Subcutaneous abdominal adipose tissue (tissue), 5 donors: ENCODE measurements at regions not wholly inside any gene's neighbourhood (a gene's known extent, or its start where the extent isn't known, plus 50 kb on each side); places are given as distances from the start of the nearest gene placed in this dataset.

Experiments
- H3K27ac ChIP-seq: one replicate; pipeline ENCODE4 v1.7.0; 2013; ENCODE audit warnings: low read depth, mild to moderate bottlenecking, inconsistent platforms, low read length, moderate library complexity
- H3K27me3 ChIP-seq, 5 donors: one replicate each; pipeline ENCODE4 v1.7.0; 2013; ENCODE audit warnings: low read length in 5 of 5, inconsistent platforms in 1 of 5; ENCODE audit not compliant: control insufficient read depth in 5 of 5, insufficient read depth in 4 of 5
- H3K36me3 ChIP-seq, 5 donors: one replicate each; pipeline ENCODE4 v1.7.0; 2013; ENCODE audit warnings: low read length in 5 of 5; ENCODE audit not compliant: control insufficient read depth in 5 of 5, insufficient read depth in 5 of 5
- H3K4me1 ChIP-seq, 5 donors: one replicate each; pipeline ENCODE4 v1.7.0; 2013; ENCODE audit warnings: low read length in 5 of 5, mild to moderate bottlenecking in 3 of 5, moderate library complexity in 1 of 5; ENCODE audit not compliant: control insufficient read depth in 5 of 5, insufficient read depth in 5 of 5
- H3K4me3 ChIP-seq, 5 donors: one replicate each; pipeline ENCODE4 v1.7.0; 2013; ENCODE audit warnings: low read length in 5 of 5, low read depth in 1 of 5
- H3K9ac ChIP-seq, 5 donors: one replicate each; pipeline ENCODE4 v1.7.0; 2013; ENCODE audit warnings: low read length in 5 of 5, mild to moderate bottlenecking in 4 of 5, moderate library complexity in 3 of 5
- H3K9me3 ChIP-seq, 5 donors: one replicate each; pipeline ENCODE4 v1.7.0; 2013; ENCODE audit warnings: low read length in 5 of 5; ENCODE audit not compliant: control insufficient read depth in 5 of 5
- donor health status: healthy.
- donor health status: healthy.
- donor health status: healthy.
- donor health status: healthy.
- donor health status: healthy.

DNA sequence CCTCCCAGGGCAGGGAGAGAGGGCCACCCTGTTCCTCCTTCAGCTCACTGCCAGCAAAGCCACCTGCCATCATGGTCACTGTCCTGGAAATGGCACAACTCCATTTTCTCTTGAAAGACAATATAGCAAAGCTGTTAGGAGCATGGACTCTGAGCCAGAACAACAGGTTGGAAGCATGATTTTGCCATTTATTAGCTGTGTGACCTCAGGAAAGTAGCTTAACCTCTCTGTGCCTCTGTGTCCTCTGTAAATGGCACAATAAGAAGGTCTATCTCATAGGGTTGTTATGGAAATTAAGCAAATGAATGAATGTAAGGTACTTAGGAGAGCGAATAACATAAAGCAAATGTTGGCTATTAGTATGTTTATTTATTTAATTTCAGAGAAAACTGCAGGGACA is 730.4 kb upstream of the ID2 start:
- Histone ChIP-seq H3K4me3 (no peak overlapping the region), H3K4me1 (no peaks in the 10 kb centered on the region), H3K9me3 (no peaks in the 10 kb centered on the region), H3K27ac (no peak overlapping the region), H3K9ac (no peak overlapping the region), H3K27me3 (no peaks in the 10 kb centered on the region), H3K36me3 (no peaks in the 10 kb centered on the region)

DNA sequence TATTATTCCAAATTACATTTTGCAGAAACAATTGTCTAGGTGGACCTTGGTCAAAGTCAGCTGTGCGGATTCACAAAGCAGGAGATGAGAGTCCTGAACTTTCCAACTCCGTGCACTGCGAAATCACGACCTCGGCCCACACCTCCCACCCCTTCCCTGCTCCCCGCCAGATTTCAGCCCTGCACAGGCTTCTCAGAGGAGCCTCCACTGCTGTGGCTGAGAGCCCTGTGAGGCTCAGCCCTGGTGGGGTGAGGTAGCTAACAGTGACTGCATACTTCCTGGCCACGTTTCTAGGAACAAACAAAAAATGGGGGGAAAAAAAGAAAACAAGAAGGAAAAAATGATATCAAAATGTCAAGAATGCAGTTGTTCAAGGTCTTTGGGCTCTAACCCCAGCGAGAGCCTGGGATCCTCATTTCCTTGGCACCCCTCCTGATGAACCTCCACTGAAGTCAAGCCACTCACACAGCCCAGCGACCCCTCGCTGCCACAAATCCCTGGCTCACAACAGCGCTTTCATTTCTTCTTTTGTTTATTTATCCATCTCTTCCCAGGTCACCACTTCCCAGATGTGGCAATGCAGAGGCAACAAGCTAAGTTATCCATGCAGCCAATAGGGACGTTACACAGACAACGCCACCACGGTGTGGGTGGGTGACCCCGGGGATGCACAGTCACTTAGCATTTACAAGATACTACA is 729.7 kb upstream of the ID2 start:
- no peaks in the 10 kb centered on the region for H3K27me3 ChIP-seq
- H3K9ac ChIP-seq, result no peak overlapping the region
- H3K36me3 ChIP-seq, result no peaks in the 10 kb centered on the region
- H3K4me1 ChIP-seq, result no peaks in the 10 kb centered on the region
- H3K9me3 ChIP-seq, result no peaks in the 10 kb centered on the region
- H3K4me3 ChIP-seq, result no peak overlapping the region
- H3K27ac ChIP-seq, result no peak overlapping the region

GRCh38 chr2:7953195-7953594 is 728.7 kb upstream of the ID2 start:
- no peaks in the 10 kb centered on the region for H3K36me3 ChIP-seq
- H3K9me3 ChIP-seq, result no peaks in the 10 kb centered on the region
- no peak overlapping the region for H3K27ac ChIP-seq
- no peaks in the 10 kb centered on the region for H3K27me3 ChIP-seq
- no peak overlapping the region for H3K4me3 ChIP-seq
- no peaks in the 10 kb centered on the region for H3K4me1 ChIP-seq
- H3K9ac ChIP-seq, result no peak overlapping the region

- Histone ChIP-seq H3K27me3 (no peaks in the 10 kb centered on the region), H3K4me1 (no peaks in the 10 kb centered on the region), H3K36me3 (no peaks in the 10 kb centered on the region), H3K4me3 (no peak overlapping the region), H3K9ac (no peak overlapping the region), H3K9me3 (no peaks in the 10 kb centered on the region), H3K27ac (no peak overlapping the region)
Measured at GRCh38 chr2:7954234-7954633, 727.6 kb upstream of the ID2 start.

DNA sequence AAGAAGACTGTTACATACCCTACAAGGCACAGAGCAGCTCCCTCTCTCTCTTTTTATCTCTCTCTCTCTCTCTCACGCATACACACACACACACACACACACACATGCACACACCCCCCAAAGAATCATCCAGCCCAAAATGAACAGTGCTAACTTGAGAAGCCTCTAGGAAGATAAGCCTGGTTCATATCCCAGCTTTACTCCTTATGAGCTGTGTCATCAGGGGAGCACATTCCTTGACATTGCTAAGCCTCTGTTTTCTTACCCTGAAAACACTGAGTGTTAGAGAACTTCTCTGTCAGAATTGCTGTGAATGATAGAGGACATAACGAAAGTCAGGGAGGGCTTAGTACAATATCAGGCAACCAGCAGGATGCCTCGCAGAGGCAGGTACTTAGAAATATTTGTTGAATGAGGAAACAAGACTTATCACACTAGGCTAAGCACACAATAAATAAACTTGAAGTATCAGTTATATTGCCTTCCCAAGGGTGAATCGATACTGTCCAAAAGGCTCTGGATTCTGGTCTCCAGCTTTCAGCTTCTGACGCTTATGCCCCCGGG is 725.6 kb upstream of the ID2 start:
- Histone ChIP-seq H3K9ac (no peak overlapping the region), H3K4me3 (no peak overlapping the region), H3K4me1 (no peaks in the 10 kb centered on the region), H3K9me3 (no peaks in the 10 kb centered on the region), H3K27ac (no peak overlapping the region), H3K36me3 (no peaks in the 10 kb centered on the region), H3K27me3 (no peaks in the 10 kb centered on the region)

GRCh38 chr2:7961550-7961949 is 720.3 kb upstream of the ID2 start:
- H3K4me3 ChIP-seq, result no peak overlapping the region
- H3K9me3 ChIP-seq, result no peaks in the 10 kb centered on the region
- H3K4me1 ChIP-seq, result no peaks in the 10 kb centered on the region
- H3K9ac ChIP-seq, result no peak overlapping the region
- no peaks in the 10 kb centered on the region for H3K27me3 ChIP-seq
- no peak overlapping the region for H3K27ac ChIP-seq
- H3K36me3 ChIP-seq, result no peaks in the 10 kb centered on the region

GRCh38 chr2:7962161-7962560 is 719.7 kb upstream of the ID2 start:
- H3K36me3 ChIP-seq, result no peaks in the 10 kb centered on the region
- no peaks in the 10 kb centered on the region for H3K27me3 ChIP-seq
- H3K9me3 ChIP-seq, result no peaks in the 10 kb centered on the region
- no peak overlapping the region for H3K27ac ChIP-seq
- H3K9ac ChIP-seq, result no peak overlapping the region
- H3K4me1 ChIP-seq, result no peaks in the 10 kb centered on the region
- no peak overlapping the region for H3K4me3 ChIP-seq

DNA sequence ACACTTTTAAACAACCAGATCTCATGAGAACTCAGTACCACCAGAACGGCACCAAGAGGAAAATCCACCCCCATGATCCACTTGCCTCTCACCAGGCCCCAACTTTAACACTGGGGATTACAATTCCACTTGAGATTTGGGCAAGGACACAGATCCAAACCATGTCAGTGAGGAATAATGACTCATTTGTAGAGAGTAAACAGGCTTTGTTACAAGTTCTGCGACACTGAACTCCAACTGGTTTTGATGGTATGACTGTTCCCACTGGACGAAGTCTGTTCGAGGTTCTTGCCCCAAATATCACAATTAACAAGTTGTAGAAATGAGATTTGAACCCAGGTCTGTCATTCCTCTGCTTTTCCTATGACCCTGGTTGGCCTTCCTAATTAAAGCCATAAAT is 718.1 kb upstream of the ID2 start:
- H3K4me3 ChIP-seq, result no peak overlapping the region
- no peaks in the 10 kb centered on the region for H3K36me3 ChIP-seq
- H3K9ac ChIP-seq, result no peak overlapping the region
- H3K4me1 ChIP-seq, result peaks cover 0 to 2% (median 0%) of the 10 kb centered on the region in 5 donors
- no peaks in the 10 kb centered on the region for H3K27me3 ChIP-seq
- no peaks in the 10 kb centered on the region for H3K9me3 ChIP-seq
- H3K27ac ChIP-seq, result no peak overlapping the region

GRCh38 chr2:7966032-7966431 is 715.8 kb upstream of the ID2 start:
- Histone ChIP-seq H3K4me3 (no peak overlapping the region), H3K27me3 (no peaks in the 10 kb centered on the region), H3K9ac (no peak overlapping the region), H3K36me3 (no peaks in the 10 kb centered on the region), H3K27ac (no peak overlapping the region), H3K4me1 (peaks cover 0 to 4% (median 0%) of the 10 kb centered on the region in 5 donors), H3K9me3 (peaks cover 0 to 5% (median 0%) of the 10 kb centered on the region in 5 donors)

DNA sequence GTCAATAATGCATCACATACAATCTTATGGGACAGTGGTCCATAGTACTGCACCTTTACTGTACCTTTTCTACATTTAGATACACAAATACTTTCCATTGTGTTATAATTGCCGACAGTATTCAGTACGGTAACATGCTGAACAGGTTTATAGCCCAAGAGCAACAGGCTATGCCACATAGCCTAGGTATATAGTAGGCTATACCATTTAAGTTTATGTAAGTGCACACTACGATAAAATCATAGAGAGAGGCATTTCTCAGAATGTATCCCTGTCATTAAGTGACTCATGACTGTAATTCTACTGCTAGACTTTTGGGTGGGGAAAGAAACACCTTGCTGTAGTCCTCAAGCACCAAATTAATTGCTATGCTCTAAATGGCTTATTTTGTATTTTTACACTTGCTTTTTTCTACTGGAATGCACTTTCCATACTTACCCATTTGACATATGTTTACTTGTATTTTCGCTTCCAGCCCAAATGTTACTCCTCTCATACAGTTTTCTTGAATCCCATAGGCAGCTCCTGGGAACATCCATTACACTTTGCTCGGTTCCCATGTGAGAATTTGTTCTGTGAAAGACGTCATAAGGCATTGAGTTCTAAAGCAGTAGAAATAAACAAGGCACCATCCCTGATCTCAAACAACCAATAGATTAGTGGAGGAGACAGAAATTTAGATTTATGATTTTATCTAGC is 714.0 kb upstream of the ID2 start:
- Histone ChIP-seq H3K9ac (no peak overlapping the region), H3K4me1 (peaks cover 0 to 4% (median 0%) of the 10 kb centered on the region in 5 donors), H3K36me3 (no peaks in the 10 kb centered on the region)

More for the DNA sequence above, 714.0 kb upstream of the ID2 start:
- Histone ChIP-seq H3K9me3 (peaks cover 0 to 5% (median 0%) of the 10 kb centered on the region in 5 donors), H3K4me3 (no peak overlapping the region), H3K27ac (no peak overlapping the region), H3K27me3 (no peaks in the 10 kb centered on the region)
